ENCODE measurements at regions not wholly inside any gene's neighbourhood (a gene's known extent, or its start where the extent isn't known, plus 50 kb on each side); places are given as distances from the start of the nearest gene placed in this dataset.

DNA sequence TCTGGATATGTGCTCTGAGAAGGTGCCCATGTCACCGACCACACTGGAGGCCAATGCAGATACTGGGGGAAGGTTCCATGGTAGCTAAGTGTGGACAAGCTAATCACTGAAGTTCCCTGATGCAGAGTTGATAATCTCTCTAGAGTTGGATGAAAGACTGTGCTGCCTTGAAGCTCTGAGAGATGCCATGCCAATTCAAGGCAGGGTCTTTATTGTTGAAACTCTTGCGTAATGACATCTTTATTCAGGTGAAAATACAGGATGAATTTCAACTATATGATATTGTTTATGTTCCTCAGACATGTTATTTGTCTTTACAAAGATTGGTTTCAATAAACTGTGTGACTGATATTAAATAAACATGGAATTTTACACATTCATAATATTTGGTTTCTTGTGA is 167.6 kb upstream of the TMEM161B start:
- TF ChIP-seq, protein P1, sequence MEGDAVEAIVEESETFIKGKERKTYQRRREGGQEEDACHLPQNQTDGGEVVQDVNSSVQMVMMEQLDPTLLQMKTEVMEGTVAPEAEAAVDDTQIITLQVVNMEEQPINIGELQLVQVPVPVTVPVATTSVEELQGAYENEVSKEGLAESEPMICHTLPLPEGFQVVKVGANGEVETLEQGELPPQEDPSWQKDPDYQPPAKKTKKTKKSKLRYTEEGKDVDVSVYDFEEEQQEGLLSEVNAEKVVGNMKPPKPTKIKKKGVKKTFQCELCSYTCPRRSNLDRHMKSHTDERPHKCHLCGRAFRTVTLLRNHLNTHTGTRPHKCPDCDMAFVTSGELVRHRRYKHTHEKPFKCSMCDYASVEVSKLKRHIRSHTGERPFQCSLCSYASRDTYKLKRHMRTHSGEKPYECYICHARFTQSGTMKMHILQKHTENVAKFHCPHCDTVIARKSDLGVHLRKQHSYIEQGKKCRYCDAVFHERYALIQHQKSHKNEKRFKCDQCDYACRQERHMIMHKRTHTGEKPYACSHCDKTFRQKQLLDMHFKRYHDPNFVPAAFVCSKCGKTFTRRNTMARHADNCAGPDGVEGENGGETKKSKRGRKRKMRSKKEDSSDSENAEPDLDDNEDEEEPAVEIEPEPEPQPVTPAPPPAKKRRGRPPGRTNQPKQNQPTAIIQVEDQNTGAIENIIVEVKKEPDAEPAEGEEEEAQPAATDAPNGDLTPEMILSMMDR (IDR thresholded peaks at IDR 0.05; ENCODE audit: insufficient read depth, low read length) = no peak
- no peak for TF ChIP-seq SPI1 (IDR thresholded peaks at IDR 0.05; ENCODE audit: borderline replicate concordance, low read depth)
- TF ChIP-seq, protein P2, sequence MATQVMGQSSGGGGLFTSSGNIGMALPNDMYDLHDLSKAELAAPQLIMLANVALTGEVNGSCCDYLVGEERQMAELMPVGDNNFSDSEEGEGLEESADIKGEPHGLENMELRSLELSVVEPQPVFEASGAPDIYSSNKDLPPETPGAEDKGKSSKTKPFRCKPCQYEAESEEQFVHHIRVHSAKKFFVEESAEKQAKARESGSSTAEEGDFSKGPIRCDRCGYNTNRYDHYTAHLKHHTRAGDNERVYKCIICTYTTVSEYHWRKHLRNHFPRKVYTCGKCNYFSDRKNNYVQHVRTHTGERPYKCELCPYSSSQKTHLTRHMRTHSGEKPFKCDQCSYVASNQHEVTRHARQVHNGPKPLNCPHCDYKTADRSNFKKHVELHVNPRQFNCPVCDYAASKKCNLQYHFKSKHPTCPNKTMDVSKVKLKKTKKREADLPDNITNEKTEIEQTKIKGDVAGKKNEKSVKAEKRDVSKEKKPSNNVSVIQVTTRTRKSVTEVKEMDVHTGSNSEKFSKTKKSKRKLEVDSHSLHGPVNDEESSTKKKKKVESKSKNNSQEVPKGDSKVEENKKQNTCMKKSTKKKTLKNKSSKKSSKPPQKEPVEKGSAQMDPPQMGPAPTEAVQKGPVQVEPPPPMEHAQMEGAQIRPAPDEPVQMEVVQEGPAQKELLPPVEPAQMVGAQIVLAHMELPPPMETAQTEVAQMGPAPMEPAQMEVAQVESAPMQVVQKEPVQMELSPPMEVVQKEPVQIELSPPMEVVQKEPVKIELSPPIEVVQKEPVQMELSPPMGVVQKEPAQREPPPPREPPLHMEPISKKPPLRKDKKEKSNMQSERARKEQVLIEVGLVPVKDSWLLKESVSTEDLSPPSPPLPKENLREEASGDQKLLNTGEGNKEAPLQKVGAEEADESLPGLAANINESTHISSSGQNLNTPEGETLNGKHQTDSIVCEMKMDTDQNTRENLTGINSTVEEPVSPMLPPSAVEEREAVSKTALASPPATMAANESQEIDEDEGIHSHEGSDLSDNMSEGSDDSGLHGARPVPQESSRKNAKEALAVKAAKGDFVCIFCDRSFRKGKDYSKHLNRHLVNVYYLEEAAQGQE (IDR thresholded peaks at IDR 0.05; ENCODE audit: insufficient replicate concordance, low read depth) = no peak
- no peak for TF ChIP-seq GABPA (IDR thresholded peaks at IDR 0.05; ENCODE audit: low read depth)
- TF ChIP-seq POLR2AphosphoS5 (IDR thresholded peaks at IDR 0.05; ENCODE audit: low read depth) = no peak

DNA sequence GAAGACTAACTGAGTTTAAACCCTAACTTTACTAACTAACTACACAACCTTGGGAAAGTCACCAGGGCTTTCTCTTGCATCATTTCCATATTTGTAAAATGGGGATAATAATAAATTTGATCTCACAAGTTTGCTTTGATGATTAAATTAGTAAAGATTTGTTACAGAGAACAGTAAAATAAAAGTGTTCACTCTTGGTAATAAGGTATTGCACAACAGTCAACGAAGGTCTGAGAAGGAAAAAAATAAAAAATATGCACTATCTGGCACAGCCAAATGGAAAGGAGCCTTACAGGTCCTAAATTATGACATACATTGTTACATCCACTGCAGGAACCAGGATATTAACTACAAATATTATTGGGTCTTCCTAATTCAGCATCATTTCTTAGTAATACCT is 160.0 kb upstream of the TMEM161B start:
- no peak for TF ChIP-seq POLR2AphosphoS5 (IDR thresholded peaks at IDR 0.05; ENCODE audit: low read depth)
- TF ChIP-seq GABPA (IDR thresholded peaks at IDR 0.05; ENCODE audit: low read depth) = no peak
- no peak for TF ChIP-seq SPI1 (IDR thresholded peaks at IDR 0.05; ENCODE audit: borderline replicate concordance, low read depth)
- TF ChIP-seq, protein P2 (IDR thresholded peaks at IDR 0.05; ENCODE audit: insufficient replicate concordance, low read depth) = no peak
- TF ChIP-seq, protein P1 (IDR thresholded peaks at IDR 0.05; ENCODE audit: insufficient read depth, low read length) = no peak
- Histone ChIP-seq H3K27me3 (ENCODE audit: insufficient read depth, poor library complexity, severe bottlenecking) (no peaks in the 10 kb centered on the region), H3K27ac (replicated peaks) (no peak overlapping the region), H3K4me3 (replicated peaks; ENCODE audit: insufficient read depth, low read length) (no peak overlapping the region)
- DNase-seq (ENCODE audit: low read depth in 1 of 2, low spot score in 1 of 2) = no peak

More for the DNA sequence above, 167.6 kb upstream of the TMEM161B start:
- Histone ChIP-seq H3K4me3 (replicated peaks; ENCODE audit: insufficient read depth, low read length) (no peak overlapping the region), H3K27ac (replicated peaks) (no peak overlapping the region), H3K27me3 (ENCODE audit: insufficient read depth, poor library complexity, severe bottlenecking) (no peaks in the 10 kb centered on the region)
- DNase-seq (ENCODE audit: low read depth in 1 of 2, low spot score in 1 of 2) = no peak

DNA sequence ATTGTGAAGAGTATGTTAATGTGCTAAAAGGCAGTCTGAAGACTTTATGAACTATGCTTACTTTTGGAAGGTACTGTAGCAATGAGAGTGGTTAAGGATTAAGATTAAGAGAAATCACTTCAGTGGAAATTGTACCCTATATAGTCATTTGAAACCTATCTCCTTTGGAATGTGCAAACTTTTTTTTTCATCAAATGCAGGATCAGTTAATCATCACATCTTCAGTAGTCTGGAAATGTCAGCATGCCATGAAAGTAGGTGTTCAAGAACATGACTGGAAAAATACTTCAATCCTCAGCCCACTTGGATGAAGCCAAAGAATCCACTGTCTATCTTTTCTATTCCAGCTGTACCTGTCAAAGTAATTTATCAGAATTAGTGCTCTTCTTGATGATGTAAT is 157.8 kb upstream of the TMEM161B start:
- DNase-seq (ENCODE audit: low read depth in 1 of 2, low spot score in 1 of 2) = no peak
- no peak overlapping the region for H3K4me3 ChIP-seq (replicated peaks; ENCODE audit: insufficient read depth, low read length)

DNA sequence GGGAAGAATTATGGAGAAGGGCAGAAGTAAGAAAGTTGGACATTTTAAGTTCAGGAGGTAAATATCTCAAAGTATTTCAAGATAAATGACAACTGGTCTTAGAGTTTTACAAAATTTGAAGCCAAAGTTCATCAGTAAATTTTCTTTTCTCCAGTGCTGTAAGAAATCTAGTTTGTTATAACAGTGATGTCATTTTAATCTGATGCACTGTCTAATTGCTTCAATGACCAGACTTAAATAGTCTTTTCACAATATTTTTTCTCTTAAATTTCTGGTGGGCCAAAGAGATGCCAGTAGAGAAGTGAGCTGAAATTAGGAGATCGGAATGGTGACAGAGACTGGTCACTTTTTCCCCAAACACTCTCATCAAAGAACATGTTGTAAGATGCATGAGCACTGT is 156.5 kb upstream of the TMEM161B start:
- TF ChIP-seq GABPA (IDR thresholded peaks at IDR 0.05; ENCODE audit: low read depth) (no peak), POLR2AphosphoS5 (IDR thresholded peaks at IDR 0.05; ENCODE audit: low read depth) (no peak), SPI1 (IDR thresholded peaks at IDR 0.05; ENCODE audit: borderline replicate concordance, low read depth) (no peak)
- TF ChIP-seq, protein P1 (IDR thresholded peaks at IDR 0.05; ENCODE audit: insufficient read depth, low read length) = no peak
- TF ChIP-seq, protein P2 (IDR thresholded peaks at IDR 0.05; ENCODE audit: insufficient replicate concordance, low read depth) = no peak

More for the DNA sequence above, 157.8 kb upstream of the TMEM161B start:
- Histone ChIP-seq H3K27me3 (ENCODE audit: insufficient read depth, poor library complexity, severe bottlenecking) (no peaks in the 10 kb centered on the region), H3K27ac (replicated peaks) (no peak overlapping the region)
- TF ChIP-seq SPI1 (IDR thresholded peaks at IDR 0.05; ENCODE audit: borderline replicate concordance, low read depth) = no peak

More for the DNA sequence above, 156.5 kb upstream of the TMEM161B start:
- Histone ChIP-seq H3K4me3 (replicated peaks; ENCODE audit: insufficient read depth, low read length) (no peak overlapping the region), H3K27me3 (ENCODE audit: insufficient read depth, poor library complexity, severe bottlenecking) (no peaks in the 10 kb centered on the region), H3K27ac (replicated peaks) (no peak overlapping the region)
- DNase-seq (ENCODE audit: low read depth in 1 of 2, low spot score in 1 of 2) = no peak

Data from HL-60 (cell line).